ENCODE measurements at regions not wholly inside any gene's neighbourhood (a gene's known extent, or its start where the extent isn't known, plus 50 kb on each side); places are given as distances from the start of the nearest gene placed in this dataset.
"Not testable (repeated sequence)": the region's sequence is repeated elsewhere in the genome, so short reads cannot be mapped to it uniquely, and the experiment has no call there.

DNA sequence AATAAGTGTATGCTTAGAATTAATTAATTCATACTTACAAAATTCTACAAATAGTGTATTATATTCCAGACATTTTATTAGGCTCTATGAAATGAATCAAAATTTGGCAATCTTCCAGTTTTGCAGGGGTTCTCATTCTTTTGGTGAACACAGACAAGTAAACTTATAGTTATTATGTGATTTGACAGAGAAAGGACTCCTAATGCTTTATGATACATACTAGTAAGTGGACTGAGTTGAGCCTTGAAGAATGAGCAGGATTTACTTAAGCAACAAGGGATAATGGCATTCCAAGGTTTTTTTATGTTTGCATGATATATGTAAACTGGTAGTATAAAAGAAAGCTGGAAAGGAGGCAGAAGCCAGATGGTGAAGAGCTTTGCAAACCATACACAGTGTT is 145.7 kb upstream of the FERD3L start:
- Mint-ChIP-seq H3K36me3 (no peaks in the 10 kb centered on the region), H3K4me1 (no peaks in the 10 kb centered on the region), H3K4me3 (no peak overlapping the region), H3K9me3 (no peaks in the 10 kb centered on the region), H3K27me3 (no peaks in the 10 kb centered on the region), H3K27ac (no peak overlapping the region)
- DNase-seq = no peak

DNA sequence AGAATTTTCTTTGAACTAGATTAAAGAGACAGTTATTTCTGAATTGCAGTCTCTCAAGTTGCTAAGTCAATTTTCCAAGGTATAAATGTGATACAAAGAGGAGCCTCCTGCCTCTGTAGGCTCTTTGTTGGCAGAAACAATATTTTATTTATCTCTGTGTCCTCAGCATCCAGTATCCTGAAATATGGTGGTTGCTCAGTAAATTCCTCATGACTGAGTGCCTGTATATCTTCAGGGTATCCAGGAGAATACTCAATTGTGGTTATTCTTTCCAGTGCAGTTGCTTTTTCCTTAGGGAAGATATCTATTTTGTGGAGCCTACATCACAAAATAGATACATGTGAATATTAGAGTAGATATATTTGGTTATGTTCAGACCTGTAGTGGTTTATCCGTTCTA is 144.8 kb upstream of the FERD3L start:
- Mint-ChIP-seq H3K27ac (no peak overlapping the region), H3K36me3 (no peaks in the 10 kb centered on the region), H3K9me3 (no peaks in the 10 kb centered on the region), H3K4me1 (no peaks in the 10 kb centered on the region), H3K4me3 (no peak overlapping the region), H3K27me3 (no peaks in the 10 kb centered on the region)
- DNase-seq = no peak

DNA sequence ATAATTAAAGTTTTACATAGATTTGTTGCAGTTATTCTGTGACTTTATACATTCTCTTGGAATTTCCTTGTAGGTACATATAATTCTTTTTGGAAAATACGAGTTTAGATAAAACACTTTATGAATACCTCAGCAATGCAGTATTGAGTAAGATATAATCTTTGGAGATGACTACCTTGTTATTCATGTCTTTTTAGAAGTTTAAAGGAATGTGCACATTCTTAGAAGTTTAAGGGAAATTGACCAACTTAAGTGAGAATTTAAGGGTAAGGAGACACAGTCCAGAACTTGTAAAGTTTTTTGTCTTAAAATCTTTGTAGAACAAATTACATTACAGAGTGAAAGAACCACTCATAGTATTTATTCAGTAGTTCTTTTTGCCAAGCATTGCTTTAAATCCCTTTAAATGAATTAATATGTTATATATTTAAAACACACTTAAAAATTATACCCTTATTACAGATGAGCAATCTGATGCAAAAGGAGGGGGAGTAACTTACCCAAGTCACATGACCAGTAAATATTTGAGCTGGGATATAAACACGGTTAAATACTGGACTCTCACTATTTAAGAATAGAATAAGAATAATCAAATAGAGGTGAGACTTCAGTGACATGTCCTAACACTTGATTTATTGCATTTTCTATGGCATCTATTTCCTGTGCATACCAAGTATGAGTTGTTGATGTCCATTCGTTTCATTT is 139.5 kb upstream of the FERD3L start:
- Mint-ChIP-seq H3K27me3 (no peaks in the 10 kb centered on the region), H3K4me3 (no peak overlapping the region), H3K4me1 (no peaks in the 10 kb centered on the region), H3K27ac (no peak overlapping the region), H3K36me3 (no peaks in the 10 kb centered on the region), H3K9me3 (no peaks in the 10 kb centered on the region)
- DNase-seq = no peak

DNA sequence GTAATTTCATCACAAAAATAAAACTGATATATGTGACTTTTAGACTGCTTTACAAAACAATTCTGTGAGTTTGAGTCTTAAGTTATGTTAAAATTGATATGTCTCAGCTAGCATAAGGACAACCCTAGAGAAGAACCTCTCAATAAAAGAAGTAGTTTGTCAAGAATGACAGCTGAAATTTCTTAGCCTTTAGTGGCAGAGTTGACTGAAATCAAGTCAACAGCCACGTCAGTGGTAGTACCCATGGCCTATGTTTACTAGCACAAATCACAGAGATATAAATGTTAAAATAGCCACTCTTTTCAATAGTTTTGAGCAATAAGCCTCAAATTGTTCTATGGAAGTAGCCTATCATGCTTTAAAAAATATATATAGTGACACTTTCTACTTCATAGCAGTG is 138.9 kb upstream of the FERD3L start:
- Mint-ChIP-seq H3K4me3 (no peak overlapping the region), H3K9me3 (no peaks in the 10 kb centered on the region), H3K27me3 (no peaks in the 10 kb centered on the region), H3K36me3 (no peaks in the 10 kb centered on the region), H3K27ac (no peak overlapping the region), H3K4me1 (no peaks in the 10 kb centered on the region)
- DNase-seq = no peak

DNA sequence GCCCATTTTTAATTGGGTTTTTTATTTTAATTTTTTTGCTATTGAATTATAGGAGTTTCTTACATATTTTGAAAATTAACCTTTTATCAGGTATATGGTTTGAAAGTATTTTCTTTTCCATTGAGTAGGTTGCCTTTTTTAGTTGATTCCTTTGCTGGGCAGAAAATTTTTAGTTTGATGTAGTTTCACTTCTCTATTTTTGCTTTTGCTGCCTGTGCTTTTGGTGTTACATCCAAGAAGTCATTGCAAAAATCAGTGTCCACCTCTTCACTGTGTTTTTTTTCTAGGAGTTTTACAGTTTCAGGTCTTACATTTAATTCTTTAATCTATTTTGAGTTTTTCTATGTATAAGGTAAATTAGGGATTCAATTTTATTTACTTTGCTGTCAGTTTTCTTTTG is 129.8 kb upstream of the FERD3L start:
- DNase-seq = no peak

DNA sequence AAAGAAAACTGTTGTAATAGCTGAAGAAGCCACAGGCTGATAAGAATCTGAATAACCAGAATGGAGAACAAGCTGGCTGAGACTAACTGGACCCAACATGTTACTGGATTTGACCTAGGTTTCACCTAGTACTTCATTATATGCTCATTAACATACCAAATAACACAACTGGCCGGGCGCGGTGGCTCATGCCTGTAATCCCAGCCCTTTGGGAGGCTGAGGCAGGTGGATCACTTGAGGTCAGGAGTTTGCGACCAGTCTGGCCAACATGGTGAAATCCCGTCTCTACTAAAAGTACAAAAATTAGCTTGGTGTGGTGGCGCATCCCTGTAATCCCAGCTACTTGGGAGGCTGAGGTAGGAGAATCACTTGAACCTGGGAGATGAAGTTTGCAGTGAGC is 127.1 kb upstream of the FERD3L start:
- H3K36me3 Mint-ChIP-seq, H3K4me3 Mint-ChIP-seq, H3K27me3 Mint-ChIP-seq, DNase-seq, H3K9me3 Mint-ChIP-seq, H3K4me1 Mint-ChIP-seq, H3K27ac Mint-ChIP-seq: not testable (repeated sequence)

More for the DNA sequence above, 129.8 kb upstream of the FERD3L start:
- no peaks in the 10 kb centered on the region for H3K27me3 Mint-ChIP-seq
- H3K27ac Mint-ChIP-seq = no peak overlapping the region
- no peaks in the 10 kb centered on the region for H3K4me1 Mint-ChIP-seq
- H3K4me3 Mint-ChIP-seq = no peak overlapping the region
- no peaks in the 10 kb centered on the region for H3K36me3 Mint-ChIP-seq
- peaks cover 2% of the 10 kb centered on the region for H3K9me3 Mint-ChIP-seq

DNA sequence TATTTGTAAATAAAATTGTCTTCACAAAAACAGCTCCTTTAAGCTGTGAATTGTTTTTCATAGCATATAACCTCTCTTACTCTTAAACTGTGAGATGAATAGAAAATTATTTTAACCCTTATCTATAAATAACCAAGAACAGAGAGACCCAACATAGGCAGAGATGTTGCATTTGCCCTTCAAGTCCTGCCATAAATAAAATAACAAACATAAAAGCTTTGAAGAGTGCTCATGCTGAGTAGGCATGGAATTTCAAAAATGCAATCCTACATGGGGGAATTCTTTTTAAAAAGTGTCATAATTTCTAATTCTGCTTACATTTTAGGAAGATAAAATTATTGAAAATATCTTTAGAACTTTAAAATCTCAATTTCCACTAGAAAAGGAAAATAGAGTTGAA is 124.1 kb upstream of the FERD3L start:
- Mint-ChIP-seq H3K4me1 (no peaks in the 10 kb centered on the region), H3K9me3 (no peaks in the 10 kb centered on the region), H3K36me3 (no peaks in the 10 kb centered on the region)

DNA sequence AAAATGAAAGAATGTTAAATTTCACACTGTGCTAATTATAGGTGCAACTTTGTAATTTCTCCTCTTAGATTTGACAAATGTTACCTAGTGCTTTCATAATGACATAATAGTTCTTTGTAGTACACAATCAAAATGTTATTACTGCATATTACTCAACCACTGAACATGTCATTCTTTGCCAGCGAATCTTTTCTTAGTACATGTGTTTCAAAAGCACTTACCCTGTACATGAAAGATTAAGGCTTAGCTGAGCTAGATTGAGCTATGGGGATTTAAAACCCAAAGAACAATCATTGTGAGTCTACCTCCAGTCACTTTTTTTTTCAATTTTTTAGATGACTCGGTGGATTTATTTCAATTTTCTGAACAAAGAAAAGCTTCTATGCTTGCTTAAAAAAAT is 123.5 kb upstream of the FERD3L start:
- H3K36me3 Mint-ChIP-seq = no peaks in the 10 kb centered on the region
- no peak overlapping the region for H3K4me3 Mint-ChIP-seq
- H3K9me3 Mint-ChIP-seq = no peaks in the 10 kb centered on the region
- H3K27me3 Mint-ChIP-seq = no peaks in the 10 kb centered on the region
- no peaks in the 10 kb centered on the region for H3K4me1 Mint-ChIP-seq
- DNase-seq = no peak
- no peak overlapping the region for H3K27ac Mint-ChIP-seq

More for the DNA sequence above, 124.1 kb upstream of the FERD3L start:
- Mint-ChIP-seq H3K27me3 (no peaks in the 10 kb centered on the region), H3K27ac (no peak overlapping the region), H3K4me3 (no peak overlapping the region)
- no peak for DNase-seq

DNA sequence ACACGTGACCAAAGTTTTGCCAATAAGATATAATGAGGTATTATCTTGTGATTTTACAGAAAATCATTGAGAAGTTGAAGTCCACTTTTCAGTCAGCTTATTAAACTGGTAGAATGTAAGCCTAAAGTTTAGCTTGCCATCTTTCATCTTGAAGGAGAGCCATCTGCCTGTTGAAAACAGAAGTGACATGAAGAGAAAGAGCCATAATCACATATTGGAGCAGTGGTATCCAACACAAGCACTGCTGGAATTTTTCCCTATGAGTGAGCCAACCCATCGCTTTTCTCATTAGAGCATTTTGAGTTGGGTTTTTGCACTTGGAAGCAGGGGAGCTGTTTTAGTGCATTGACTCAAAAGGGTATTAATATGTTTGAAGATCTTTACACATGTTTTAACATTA is 117.6 kb upstream of the FERD3L start:
- Mint-ChIP-seq H3K27ac (no peak overlapping the region), H3K36me3 (no peaks in the 10 kb centered on the region), H3K9me3 (peaks cover 1% of the 10 kb centered on the region), H3K4me3 (no peak overlapping the region), H3K4me1 (no peaks in the 10 kb centered on the region), H3K27me3 (no peaks in the 10 kb centered on the region)
- no peak for DNase-seq

DNA sequence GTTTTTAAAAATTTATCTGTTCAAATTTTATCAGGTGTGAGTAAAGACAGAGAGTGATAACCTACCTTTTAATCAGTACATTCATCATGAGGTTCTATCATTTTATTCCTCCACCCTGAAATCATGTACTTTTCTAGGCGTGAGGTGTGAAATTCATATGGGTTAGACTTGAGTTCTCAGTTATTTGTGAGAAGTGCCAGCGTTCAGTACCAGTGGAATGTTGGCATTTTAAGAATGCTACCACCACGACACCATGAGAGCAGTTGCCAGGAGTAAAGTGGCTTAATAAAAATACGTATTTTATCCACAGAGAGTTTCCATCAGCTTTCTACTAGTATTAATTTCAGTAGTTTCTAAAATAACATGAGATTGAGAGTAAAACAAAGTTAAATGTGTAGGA is 104.1 kb upstream of the FERD3L start:
- H3K4me1 Mint-ChIP-seq = no peaks in the 10 kb centered on the region
- no peak overlapping the region for H3K4me3 Mint-ChIP-seq
- H3K27me3 Mint-ChIP-seq = no peaks in the 10 kb centered on the region
- peaks cover 3% of the 10 kb centered on the region for H3K9me3 Mint-ChIP-seq
- no peak overlapping the region for H3K27ac Mint-ChIP-seq
- no peaks in the 10 kb centered on the region for H3K36me3 Mint-ChIP-seq
- no peak for DNase-seq

DNA sequence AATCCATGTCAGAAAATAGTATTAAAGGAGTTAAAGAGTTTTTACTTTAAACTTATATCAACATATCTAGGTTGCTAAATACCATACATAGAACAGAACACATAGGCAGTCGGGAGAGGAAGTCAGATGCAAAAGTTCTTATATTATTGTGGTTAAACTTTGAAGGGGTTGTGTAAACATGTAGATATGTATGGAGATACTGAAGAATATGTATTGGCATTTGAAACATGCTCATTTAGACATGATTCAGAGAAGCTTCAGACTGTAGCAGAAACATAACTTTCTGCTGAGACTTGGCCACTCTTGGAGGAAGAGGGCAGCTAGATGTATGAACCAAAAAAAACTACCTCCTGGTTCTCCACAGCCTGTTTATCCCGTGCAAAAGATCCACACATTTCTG is 103.5 kb upstream of the FERD3L start:
- H3K27ac Mint-ChIP-seq = no peak overlapping the region
- H3K4me1 Mint-ChIP-seq = no peaks in the 10 kb centered on the region
- no peaks in the 10 kb centered on the region for H3K36me3 Mint-ChIP-seq
- H3K27me3 Mint-ChIP-seq = no peaks in the 10 kb centered on the region
- DNase-seq = no peak
- no peak overlapping the region for H3K4me3 Mint-ChIP-seq
- H3K9me3 Mint-ChIP-seq = no peaks in the 10 kb centered on the region

DNA sequence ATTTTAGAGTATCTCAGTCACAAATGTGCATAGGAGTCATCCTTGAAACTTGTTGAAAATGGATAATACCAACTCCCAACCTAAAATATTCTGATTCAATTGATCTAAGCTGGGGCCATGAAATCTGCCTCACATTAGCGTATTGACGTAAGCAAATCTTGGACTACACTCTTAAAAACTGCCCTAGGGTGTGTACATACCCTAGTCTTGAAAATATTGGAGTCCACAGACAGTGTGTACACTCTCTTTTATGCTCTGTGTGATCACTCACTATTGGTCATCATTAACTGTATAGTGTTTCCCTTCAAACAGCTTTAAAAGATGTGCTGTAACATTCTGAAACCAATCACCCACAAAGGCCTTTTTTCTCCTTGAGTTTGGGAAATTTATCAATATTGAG is 102.9 kb upstream of the FERD3L start:
- H3K27me3 Mint-ChIP-seq = no peaks in the 10 kb centered on the region

DNA sequence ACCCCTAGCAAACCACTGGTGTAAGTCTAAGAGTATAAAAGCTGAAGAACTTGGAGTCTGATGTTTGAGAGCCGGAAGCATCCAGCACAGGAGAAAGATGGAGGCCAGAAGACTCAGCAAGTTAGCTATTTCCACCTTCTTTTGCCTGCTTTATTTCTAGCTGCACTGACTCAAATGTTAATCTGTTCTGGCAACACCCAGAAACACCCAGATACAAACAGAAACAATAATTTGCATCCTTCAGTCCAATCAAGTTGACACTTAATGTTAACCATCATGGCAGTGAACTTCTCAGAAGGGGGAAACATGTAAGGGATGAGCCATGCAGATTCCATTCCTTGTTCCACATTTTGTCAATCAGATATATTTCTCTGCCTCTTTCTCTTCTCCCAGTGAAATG is 101.8 kb upstream of the FERD3L start:
- Mint-ChIP-seq H3K36me3 (no peaks in the 10 kb centered on the region), H3K27me3 (no peaks in the 10 kb centered on the region), H3K4me1 (no peaks in the 10 kb centered on the region), H3K4me3 (peak overlapping the region; percentile 55), H3K27ac (no peak overlapping the region), H3K9me3 (no peaks in the 10 kb centered on the region)
- no peak for DNase-seq

More for the DNA sequence above, 102.9 kb upstream of the FERD3L start:
- no peak for DNase-seq
- Mint-ChIP-seq H3K9me3 (no peaks in the 10 kb centered on the region), H3K36me3 (no peaks in the 10 kb centered on the region), H3K4me1 (no peaks in the 10 kb centered on the region), H3K4me3 (no peak overlapping the region), H3K27ac (no peak overlapping the region)

DNA sequence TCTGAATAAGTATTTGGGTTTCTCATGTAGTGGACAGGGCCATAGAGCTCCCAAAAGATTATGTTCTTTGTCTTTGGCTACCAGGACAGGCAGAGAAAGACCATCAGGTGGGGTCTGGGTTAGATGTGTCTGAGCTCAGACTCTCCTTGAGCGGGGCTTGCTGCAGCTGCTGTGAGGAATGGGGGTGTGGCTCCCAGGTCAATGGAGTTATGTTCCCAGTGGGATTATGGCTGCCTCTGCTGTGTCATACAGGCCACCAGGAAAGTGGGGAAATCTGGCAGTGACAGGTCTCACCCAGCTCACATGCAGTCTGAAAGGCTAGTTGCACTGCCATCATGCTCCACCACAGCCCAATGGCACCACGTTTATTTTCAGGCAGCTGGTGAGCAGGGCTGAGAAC is 97.0 kb upstream of the FERD3L start:
- H3K36me3 Mint-ChIP-seq = no peaks in the 10 kb centered on the region
- peaks cover 6% of the 10 kb centered on the region for H3K9me3 Mint-ChIP-seq
- no peaks in the 10 kb centered on the region for H3K4me1 Mint-ChIP-seq
- H3K27me3 Mint-ChIP-seq = no peaks in the 10 kb centered on the region
- no peak for DNase-seq
- H3K4me3 Mint-ChIP-seq = no peak overlapping the region
- H3K27ac Mint-ChIP-seq = no peak overlapping the region

DNA sequence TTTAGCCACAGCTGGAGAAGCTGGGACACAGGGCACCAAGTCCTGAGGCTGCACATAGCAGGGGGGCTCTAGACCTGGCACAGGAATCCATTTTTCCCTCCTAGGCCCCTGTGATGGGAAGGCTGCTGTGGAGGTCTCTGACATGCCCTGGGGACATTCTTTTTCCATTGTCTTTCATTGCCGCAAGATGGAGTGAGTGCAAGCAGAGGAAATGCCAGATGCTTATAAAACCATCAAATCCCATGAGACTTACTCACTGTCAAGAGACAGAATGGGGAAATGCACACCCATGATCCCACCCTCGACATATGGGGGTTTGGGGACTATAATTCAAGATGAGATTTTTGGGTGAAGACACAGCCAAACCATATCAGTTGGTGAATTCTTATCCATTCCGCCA is 94.7 kb upstream of the FERD3L start:
- Mint-ChIP-seq H3K36me3 (no peaks in the 10 kb centered on the region), H3K9me3 (peaks cover 8% of the 10 kb centered on the region), H3K4me3 (no peak overlapping the region), H3K27ac (no peak overlapping the region), H3K27me3 (no peaks in the 10 kb centered on the region), H3K4me1 (no peaks in the 10 kb centered on the region)
- no peak for DNase-seq

DNA sequence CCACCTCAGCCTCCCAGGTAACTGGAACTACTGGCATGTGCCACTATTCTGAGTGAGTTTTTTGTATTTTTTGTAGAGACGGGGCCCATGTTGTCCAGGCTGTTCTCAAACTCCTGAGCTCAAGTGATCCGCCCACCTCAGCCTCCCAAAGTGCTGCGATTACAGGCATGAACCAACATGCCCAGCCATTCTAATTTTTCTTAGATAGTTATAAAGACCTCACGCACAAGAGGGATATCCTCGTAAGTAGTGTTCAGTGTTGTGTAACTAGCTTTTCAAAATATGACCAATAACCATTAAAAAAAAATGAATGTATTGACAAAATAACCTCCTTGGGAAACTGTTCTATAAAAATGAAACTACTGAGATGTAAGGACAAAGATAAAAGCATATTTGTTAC is 90.5 kb upstream of the FERD3L start:
- no peak overlapping the region for H3K27ac Mint-ChIP-seq
- no peaks in the 10 kb centered on the region for H3K36me3 Mint-ChIP-seq
- no peak overlapping the region for H3K4me3 Mint-ChIP-seq
- DNase-seq = no peak
- peaks cover 13% of the 10 kb centered on the region for H3K9me3 Mint-ChIP-seq
- no peaks in the 10 kb centered on the region for H3K27me3 Mint-ChIP-seq
- H3K4me1 Mint-ChIP-seq = no peaks in the 10 kb centered on the region

DNA sequence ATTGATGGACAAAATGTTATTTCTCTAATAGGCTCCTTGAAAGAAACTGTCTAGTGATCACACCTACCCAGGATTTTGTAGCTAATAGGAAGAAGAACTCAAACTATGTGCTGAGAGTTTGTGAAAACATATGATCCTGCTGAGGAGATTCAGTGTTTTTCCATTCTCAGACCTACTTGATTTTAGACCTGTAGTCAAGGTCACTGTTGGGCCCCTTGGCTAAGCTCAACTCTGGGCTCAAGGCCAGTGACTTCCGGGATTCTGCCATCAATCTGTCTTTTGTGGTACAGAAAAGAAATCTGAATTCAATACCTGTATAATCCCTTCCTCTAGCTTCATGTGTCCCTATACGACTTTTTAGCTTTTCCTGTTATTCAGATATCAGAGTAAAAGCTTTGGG is 79.7 kb upstream of the FERD3L start:
- Mint-ChIP-seq H3K9me3 (peaks cover 4% of the 10 kb centered on the region), H3K36me3 (no peaks in the 10 kb centered on the region), H3K4me1 (no peaks in the 10 kb centered on the region), H3K27me3 (no peaks in the 10 kb centered on the region), H3K4me3 (no peak overlapping the region), H3K27ac (no peak overlapping the region)
- DNase-seq = no peak
